ENCODE measurements at regions not wholly inside any gene's neighbourhood (a gene's known extent, or its start where the extent isn't known, plus 50 kb on each side); places are given as distances from the start of the nearest gene placed in this dataset.

GRCh38 chr2:156841321-156841720, 405.1 kb downstream of the GPD2 start:
- H3K4me3 Mint-ChIP-seq = no peak overlapping the region
- no peak for TF ChIP-seq CTCF (conservative IDR thresholded peaks at IDR 0.05)
- H3K27me3 Mint-ChIP-seq = no peaks in the 10 kb centered on the region
- H3K4me1 Mint-ChIP-seq (ENCODE audit: unreplicated experiment) = no peaks in the 10 kb centered on the region
- H3K36me3 Mint-ChIP-seq = no peaks in the 10 kb centered on the region
- H3K9me3 Mint-ChIP-seq = no peaks in the 10 kb centered on the region
- DNase-seq (ENCODE audit: extremely low spot score, unreplicated experiment) = no peak
- H3K27ac Mint-ChIP-seq = no peak overlapping the region

- no peaks in the 10 kb centered on the region for H3K36me3 Mint-ChIP-seq
- H3K27ac Mint-ChIP-seq = no peak overlapping the region
Observed at GRCh38 chr2:156845806-156846558, 409.8 kb downstream of the GPD2 start.

GRCh38 chr2:156852210-156852609, 405.3 kb upstream of the GALNT5 start:
- no peaks in the 10 kb centered on the region for H3K9me3 Mint-ChIP-seq
- no peak for DNase-seq (ENCODE audit: extremely low spot score, unreplicated experiment)
- H3K4me3 Mint-ChIP-seq = no peak overlapping the region
- TF ChIP-seq CTCF (conservative IDR thresholded peaks at IDR 0.05) = no peak
- no peaks in the 10 kb centered on the region for H3K27me3 Mint-ChIP-seq
- no peaks in the 10 kb centered on the region for H3K4me1 Mint-ChIP-seq (ENCODE audit: unreplicated experiment)
- no peaks in the 10 kb centered on the region for H3K36me3 Mint-ChIP-seq
- H3K27ac Mint-ChIP-seq = no peak overlapping the region

More at GRCh38 chr2:156845806-156846558, 409.8 kb downstream of the GPD2 start:
- no peak for DNase-seq (ENCODE audit: extremely low spot score, unreplicated experiment)
- Mint-ChIP-seq H3K9me3 (no peaks in the 10 kb centered on the region), H3K27me3 (no peaks in the 10 kb centered on the region), H3K4me3 (no peak overlapping the region), H3K4me1 (ENCODE audit: unreplicated experiment) (no peaks in the 10 kb centered on the region)
- TF ChIP-seq CTCF (conservative IDR thresholded peaks at IDR 0.05) = no peak

- H3K4me3 Mint-ChIP-seq = no peak overlapping the region
- no peak for TF ChIP-seq CTCF (conservative IDR thresholded peaks at IDR 0.05)
- no peaks in the 10 kb centered on the region for H3K27me3 Mint-ChIP-seq
- H3K36me3 Mint-ChIP-seq = no peaks in the 10 kb centered on the region
- no peak overlapping the region for H3K27ac Mint-ChIP-seq
- H3K9me3 Mint-ChIP-seq = no peaks in the 10 kb centered on the region
- no peak for DNase-seq (ENCODE audit: extremely low spot score, unreplicated experiment)
- no peaks in the 10 kb centered on the region for H3K4me1 Mint-ChIP-seq (ENCODE audit: unreplicated experiment)
Observed at GRCh38 chr2:156852681-156853080, 404.8 kb upstream of the GALNT5 start.

GRCh38 chr2:156864325-156864724, 393.2 kb upstream of the GALNT5 start:
- Mint-ChIP-seq H3K4me3 (no peak overlapping the region), H3K36me3 (no peaks in the 10 kb centered on the region), H3K9me3 (no peaks in the 10 kb centered on the region), H3K27ac (no peak overlapping the region), H3K27me3 (peaks cover 3% of the 10 kb centered on the region), H3K4me1 (ENCODE audit: unreplicated experiment) (no peaks in the 10 kb centered on the region)
- no peak for TF ChIP-seq CTCF (conservative IDR thresholded peaks at IDR 0.05)
- DNase-seq (ENCODE audit: extremely low spot score, unreplicated experiment) = no peak
